ENCODE measurements at regions not wholly inside any gene's neighbourhood (a gene's known extent, or its start where the extent isn't known, plus 50 kb on each side); places are given as distances from the start of the nearest gene placed in this dataset.

GRCh38 chr11:80861193-80861592, 1420.4 kb upstream of the TENM4 start:
- DNase-seq (ENCODE audit: low read depth in 3 of 3) = no peak

- no peak for DNase-seq (ENCODE audit: low read depth in 3 of 3)
Observed at GRCh38 chr11:80860632-80861031, 1419.8 kb upstream of the TENM4 start.

GRCh38 chr11:80856066-80856465, 1415.2 kb upstream of the TENM4 start:
- no peak for DNase-seq (ENCODE audit: low read depth in 3 of 3)

GRCh38 chr11:80855426-80855825, 1414.6 kb upstream of the TENM4 start:
- DNase-seq (ENCODE audit: low read depth in 3 of 3) = no peak

GRCh38 chr11:80849253-80849652, 1408.4 kb upstream of the TENM4 start:
- no peak for DNase-seq (ENCODE audit: low read depth in 3 of 3)

GRCh38 chr11:80846979-80847378, 1406.1 kb upstream of the TENM4 start:
- no peak for DNase-seq (ENCODE audit: low read depth in 3 of 3)

DNA sequence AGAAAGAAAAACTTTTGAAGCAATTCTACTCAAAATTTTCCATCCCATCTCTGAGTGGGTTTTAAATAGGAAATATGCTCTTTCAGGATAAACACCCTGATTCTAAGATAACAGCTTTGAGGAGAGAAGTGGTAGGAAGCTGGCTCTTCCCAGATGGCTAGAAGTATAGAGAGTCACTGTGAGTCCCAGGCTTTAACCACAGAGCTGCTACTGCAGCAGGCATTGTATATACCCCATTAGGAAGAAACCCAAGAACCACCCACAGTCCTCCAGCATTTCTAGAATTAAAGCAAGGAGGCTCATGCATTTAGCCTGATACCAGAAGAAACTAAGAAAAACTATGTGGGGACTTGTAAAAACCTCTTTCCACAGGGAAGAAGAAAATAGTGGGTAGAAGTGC, 1405.6 kb upstream of the TENM4 start:
- DNase-seq (ENCODE audit: low read depth in 3 of 3) = no peak

DNA sequence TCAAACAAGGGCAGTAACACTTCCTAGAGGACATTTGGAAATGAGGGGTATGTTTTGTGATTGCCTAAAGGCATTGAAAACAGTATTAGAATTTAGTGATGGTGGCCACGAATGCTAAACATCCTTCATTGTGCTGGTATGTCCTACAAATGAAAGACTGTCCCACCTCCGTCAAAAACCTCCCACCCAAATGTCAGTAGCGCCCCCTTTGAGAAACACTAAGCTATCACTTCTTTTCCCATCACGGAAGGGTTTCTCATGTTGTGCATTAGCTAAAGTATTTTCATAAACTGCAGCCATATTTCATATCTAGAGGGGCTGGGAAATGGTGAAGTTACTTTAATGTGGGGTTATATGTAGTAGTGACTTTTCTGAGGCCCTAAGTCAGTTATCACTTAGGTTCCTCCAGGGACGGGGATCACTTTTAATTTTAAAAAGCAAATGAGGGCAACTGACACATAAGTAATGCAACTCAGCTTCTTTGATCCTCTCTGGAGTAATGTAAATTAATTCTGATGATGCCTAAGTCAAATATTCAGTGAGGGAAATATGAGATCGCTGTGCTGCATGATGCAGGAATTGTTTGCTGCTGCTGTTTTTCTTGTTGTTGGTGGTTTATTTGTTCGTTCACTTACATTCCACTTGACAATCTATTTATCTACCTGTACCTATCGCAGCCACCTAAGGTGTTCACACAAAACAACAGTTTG, 1403.4 kb upstream of the TENM4 start:
- DNase-seq (ENCODE audit: low read depth in 3 of 3) = no peak

- DNase-seq (ENCODE audit: low read depth in 3 of 3) = no peak
Observed at GRCh38 chr11:80843266-80843974, 1402.6 kb upstream of the TENM4 start.

DNA sequence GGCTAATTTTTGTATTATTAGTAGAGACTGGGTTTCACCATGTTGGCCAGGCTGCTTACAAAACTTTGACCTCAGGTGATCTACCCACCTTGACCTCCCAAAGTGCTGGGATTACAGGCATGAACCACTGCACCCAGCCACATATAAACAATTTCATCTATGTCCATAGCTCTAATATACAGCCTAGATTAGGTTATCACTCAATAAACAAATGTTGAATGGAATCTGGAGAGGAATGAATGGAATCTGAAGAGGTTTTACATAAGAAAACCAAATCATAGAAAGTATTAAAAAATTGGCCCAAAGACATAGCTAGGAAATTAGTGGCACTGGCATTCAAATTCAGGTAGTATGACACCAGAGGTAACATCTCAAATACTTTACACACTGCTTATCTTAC, 1401.4 kb upstream of the TENM4 start:
- DNase-seq (ENCODE audit: low read depth in 3 of 3) = no peak

GRCh38 chr11:80841675-80842074, 1400.8 kb upstream of the TENM4 start:
- no peak for DNase-seq (ENCODE audit: low read depth in 3 of 3)

- no peak for DNase-seq (ENCODE audit: low read depth in 3 of 3)
Observed at GRCh38 chr11:80838153-80838552, 1397.3 kb upstream of the TENM4 start.

GRCh38 chr11:80837051-80837450, 1396.2 kb upstream of the TENM4 start:
- DNase-seq (ENCODE audit: low read depth in 3 of 3) = no peak

DNA sequence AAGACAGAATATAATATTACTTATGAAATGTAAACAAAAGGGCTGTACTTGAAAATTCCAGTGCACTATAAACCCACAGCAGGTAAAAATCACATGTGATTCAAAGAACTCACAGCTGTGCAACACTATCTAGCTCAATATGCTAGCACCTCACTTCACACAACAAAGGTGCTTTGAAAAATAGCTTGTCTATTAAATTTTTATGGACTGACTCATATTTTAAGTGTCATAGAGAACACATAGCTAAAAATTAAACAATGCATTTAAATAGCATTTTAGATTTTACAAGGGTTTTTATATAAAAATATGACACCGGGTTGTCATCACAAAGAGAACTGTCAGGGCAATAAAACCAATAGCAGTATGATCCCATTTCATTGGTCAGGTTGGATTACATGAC, 1390.5 kb upstream of the TENM4 start:
- DNase-seq (ENCODE audit: low read depth in 3 of 3) = no peak

- DNase-seq (ENCODE audit: low read depth in 3 of 3) = no peak
Observed at GRCh38 chr11:80827781-80828180, 1387.0 kb upstream of the TENM4 start.

- no peak for DNase-seq (ENCODE audit: low read depth in 3 of 3)
Observed at GRCh38 chr11:80826808-80827207, 1386.0 kb upstream of the TENM4 start.

DNA sequence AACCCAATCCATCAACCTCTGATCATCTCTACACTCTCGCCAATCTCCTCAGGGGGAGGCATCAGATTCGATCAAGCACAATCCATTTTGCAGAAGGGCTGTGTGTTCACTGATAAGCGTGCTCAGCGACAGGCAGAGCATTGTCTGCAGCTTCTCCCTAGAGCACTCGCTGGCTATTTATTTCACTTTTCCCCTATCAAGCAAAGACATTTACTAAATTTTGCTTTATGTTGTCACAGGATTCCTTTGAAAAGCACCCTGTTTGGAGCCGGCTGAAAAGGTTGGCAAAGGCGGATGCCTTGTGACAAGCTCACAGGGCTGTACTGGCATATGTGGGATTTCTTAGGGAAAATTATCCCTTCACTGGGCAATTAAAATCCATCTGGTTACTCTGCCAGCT, 1381.5 kb upstream of the TENM4 start:
- DNase-seq (ENCODE audit: low read depth in 3 of 3) = no peak

GRCh38 chr11:80819271-80819670, 1378.4 kb upstream of the TENM4 start:
- DNase-seq (ENCODE audit: low read depth in 3 of 3) = no peak

- no peak for DNase-seq (ENCODE audit: low read depth in 3 of 3)
Observed at GRCh38 chr11:80816966-80817365, 1376.1 kb upstream of the TENM4 start.

DNA sequence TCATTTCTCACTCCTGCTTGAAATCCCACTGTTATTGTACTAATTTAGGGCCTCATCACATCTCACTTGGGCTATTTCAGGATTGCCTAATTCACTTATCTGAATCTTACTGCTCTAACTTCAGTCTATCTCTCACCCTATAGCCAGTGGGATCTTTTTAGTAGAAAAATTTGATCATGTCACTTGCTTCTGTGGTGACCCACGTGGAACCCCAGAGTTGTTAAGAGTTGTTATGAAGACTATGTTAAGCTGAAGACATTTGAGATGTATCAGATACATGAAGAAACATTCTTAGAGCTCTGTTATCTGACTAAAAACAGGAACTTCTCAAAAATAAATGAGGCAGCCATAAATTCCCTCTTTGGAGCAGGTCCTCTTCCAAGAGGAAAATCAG, 1375.6 kb upstream of the TENM4 start:
- no peak for DNase-seq (ENCODE audit: low read depth in 3 of 3)

DNA sequence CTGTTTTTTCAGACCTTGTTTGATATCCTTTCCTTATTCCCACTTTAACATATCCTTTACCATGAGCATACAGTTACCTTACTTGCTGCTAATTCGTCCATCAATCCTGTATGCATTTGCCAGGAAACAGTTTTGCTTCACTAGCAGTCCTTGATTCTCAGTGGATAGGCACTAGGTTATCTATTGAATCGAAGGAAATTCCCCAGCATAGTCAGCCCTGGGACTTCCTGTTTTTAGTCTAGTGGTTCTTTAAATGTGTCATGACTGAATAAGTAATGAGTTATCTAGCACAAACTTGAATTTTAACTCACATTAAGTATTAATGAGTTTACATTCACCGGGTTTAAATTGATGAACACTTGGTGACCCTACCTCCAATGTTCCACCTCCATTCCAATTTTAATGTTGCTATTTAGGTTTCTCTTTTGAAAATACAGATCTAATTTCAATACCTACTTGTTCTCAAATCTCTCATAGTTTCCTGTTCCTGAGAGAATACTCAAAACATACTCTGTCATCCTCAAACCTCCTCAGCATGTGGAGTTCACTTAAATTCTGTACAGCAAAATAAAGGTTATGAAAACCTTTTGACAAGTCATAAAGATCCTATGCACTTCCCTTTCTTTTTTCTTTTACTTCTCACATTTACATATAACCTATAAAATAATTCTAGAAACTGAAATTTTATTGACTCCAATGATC, 1375.1 kb upstream of the TENM4 start:
- no peak for DNase-seq (ENCODE audit: low read depth in 3 of 3)

- no peak for DNase-seq (ENCODE audit: low read depth in 3 of 3)
Observed at GRCh38 chr11:80814813-80815212, 1374.0 kb upstream of the TENM4 start.

GRCh38 chr11:80810695-80811094, 1369.9 kb upstream of the TENM4 start:
- no peak for DNase-seq (ENCODE audit: low read depth in 3 of 3)

Measured in stimulated activated CD4-positive, alpha-beta T cell treated with anti-CD3 and anti-CD28 coated beads, TNF-alpha, amount 100 ng/mL, for 24 hours (primary cell).